NCI-H226 (cell line): ENCODE measurements at regions not wholly inside any gene's neighbourhood (a gene's known extent, or its start where the extent isn't known, plus 50 kb on each side); places are given as distances from the start of the nearest gene placed in this dataset.
"Not testable (repeated sequence)": the region's sequence is repeated elsewhere in the genome, so short reads cannot be mapped to it uniquely, and the experiment has no call there.

Source experiments
- DNase-seq: peaks from one replicate; pipeline ENCODE4 v3.0.0-alpha.2; 2015

GRCh38 chr13:79187917-79188690 is 218.0 kb downstream of the RBM26 start:
- DNase-seq = no peak

DNA sequence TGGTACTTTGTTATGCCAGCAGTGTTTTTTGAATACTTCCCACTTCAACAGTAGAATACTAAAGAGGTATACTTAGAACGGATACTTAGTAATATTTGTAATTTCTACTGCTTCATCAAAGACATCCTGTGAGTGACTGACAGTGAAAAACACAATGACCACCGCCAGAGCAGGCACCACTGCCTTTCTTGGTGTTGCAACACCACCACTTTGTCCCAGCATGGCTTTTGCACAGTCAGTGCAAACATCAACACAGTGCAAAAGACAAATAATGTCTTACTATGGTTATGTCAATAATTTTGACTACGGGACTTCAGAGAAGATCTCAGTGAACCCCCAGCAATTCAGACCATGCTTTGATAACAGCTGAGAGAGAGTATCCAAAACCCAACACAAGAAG is 220.5 kb downstream of the RBM26 start:
- DNase-seq = no peak

DNA sequence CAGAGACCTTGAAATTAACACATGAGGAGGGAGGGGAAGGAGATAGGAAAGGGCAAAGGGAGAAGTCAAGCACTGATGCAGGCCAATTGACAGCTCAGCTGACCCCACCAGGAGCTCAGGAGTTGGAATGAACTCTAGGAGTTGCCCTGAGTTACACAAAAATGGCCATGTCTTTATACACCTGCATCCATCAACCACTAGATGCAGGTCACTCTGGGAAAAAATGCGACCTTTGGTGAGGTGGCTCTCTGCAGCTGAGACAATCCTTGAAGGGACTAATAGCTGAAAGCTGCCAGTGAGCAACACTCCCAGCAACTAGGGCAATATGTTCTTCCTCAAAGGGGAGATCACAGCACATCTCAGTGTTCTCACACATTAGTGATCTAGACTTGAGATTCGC is 222.8 kb downstream of the RBM26 start:
- DNase-seq = no peak

DNA sequence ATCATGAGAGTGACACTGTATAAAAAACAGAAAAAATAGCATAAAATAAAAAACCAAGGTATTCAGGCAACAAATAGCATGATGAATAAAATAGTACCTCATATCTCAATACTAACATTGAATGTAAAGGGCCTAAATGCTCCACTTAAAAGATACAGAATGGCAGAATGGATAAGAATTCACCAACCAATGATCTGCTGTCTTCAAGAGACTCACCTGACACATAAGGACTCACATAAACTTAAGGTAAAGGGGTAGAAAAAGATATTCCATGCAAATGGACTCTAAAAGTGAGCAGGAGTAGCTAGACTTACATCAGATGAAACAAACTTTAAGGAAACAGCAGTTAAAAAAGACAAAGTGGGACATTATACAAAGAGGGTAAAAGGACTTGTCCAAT is 232.4 kb downstream of the RBM26 start:
- DNase-seq = not testable (repeated sequence)

GRCh38 chr13:79172924-79173323 is 233.1 kb downstream of the RBM26 start:
- DNase-seq = not testable (repeated sequence)

- no peak for DNase-seq
Observed at GRCh38 chr13:79171141-79172061, 234.7 kb downstream of the RBM26 start.

GRCh38 chr13:79160818-79161217 is 245.2 kb downstream of the RBM26 start:
- no peak for DNase-seq

DNA sequence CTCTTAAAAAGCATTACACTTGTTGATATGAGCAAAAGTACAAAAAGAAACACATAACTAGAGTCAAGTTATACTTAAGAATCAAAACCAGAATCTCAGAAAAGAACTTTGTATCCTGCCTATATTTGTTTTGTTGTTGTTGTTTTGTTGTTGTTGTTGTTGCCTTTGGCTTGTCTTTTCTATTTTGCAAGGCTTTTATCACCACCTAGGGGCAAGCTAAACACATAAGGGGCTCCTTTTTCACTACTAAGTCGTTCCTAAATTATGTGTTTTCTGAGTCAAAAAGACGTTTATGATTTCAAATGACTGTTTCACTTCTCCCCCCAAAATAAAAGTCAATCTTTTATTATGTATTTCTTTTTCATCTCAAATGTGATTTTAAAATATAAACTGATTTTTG is 250.2 kb downstream of the RBM26 start:
- no peak for DNase-seq

GRCh38 chr13:79149210-79149609 is 256.8 kb downstream of the RBM26 start:
- no peak for DNase-seq

GRCh38 chr13:79141082-79141481 is 265.0 kb downstream of the RBM26 start:
- no peak for DNase-seq

GRCh38 chr13:79128158-79128557 is 277.9 kb downstream of the RBM26 start:
- peak; percentile 96 for DNase-seq

- no peak for DNase-seq
Observed at GRCh38 chr13:79126706-79127105, 279.3 kb downstream of the RBM26 start.

GRCh38 chr13:79124183-79124582 is 281.9 kb downstream of the RBM26 start:
- DNase-seq = no peak

- no peak for DNase-seq
Observed at GRCh38 chr13:79121286-79121685, 284.8 kb downstream of the RBM26 start.

GRCh38 chr13:79119578-79120107 is 286.4 kb downstream of the RBM26 start:
- no peak for DNase-seq

GRCh38 chr13:79112016-79112415 is 294.0 kb downstream of the RBM26 start:
- DNase-seq = no peak

- DNase-seq = no peak
Observed at GRCh38 chr13:79108914-79109643, 297.0 kb downstream of the RBM26 start.

- no peak for DNase-seq
Observed at GRCh38 chr13:79098596-79098995, 307.5 kb downstream of the RBM26 start.

DNA sequence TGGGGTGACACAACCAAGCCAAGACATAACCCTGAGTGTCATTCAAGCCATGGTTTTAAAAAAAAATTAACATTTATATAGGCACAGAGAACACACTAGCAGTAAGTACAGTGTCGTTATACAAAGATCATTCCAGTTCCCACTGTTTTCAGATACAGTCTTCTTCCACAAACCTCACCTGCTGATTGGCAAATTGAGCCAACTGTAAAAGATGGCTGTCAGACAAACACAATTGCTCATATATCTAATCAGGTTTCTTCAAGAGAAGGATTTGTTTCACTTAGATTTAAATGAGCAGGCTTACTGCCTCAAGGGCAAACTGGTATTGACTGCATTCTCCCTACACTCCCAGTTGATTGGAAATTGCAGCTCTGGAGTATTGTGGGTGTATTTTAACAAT is 308.9 kb downstream of the RBM26 start:
- DNase-seq = no peak

DNA sequence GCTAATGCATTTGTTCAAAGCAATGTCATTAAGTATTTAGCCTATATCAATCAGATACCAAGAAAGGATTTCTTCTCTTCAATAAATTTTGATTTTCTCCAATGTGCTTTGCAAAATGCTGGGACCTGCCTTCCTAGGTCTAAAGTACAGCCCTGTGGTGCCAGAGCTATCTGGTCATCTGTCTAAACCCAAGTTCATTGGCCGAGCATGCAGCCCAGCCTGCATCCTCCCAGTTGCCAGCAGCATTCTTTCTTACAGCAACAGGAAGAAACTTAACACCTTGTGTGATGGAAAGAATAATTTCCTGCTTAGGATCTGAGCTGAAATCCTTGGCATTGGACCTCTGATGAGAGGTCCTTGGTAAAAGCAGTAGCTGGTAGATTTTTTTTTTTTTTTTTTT is 310.0 kb downstream of the RBM26 start:
- no peak for DNase-seq

DNA sequence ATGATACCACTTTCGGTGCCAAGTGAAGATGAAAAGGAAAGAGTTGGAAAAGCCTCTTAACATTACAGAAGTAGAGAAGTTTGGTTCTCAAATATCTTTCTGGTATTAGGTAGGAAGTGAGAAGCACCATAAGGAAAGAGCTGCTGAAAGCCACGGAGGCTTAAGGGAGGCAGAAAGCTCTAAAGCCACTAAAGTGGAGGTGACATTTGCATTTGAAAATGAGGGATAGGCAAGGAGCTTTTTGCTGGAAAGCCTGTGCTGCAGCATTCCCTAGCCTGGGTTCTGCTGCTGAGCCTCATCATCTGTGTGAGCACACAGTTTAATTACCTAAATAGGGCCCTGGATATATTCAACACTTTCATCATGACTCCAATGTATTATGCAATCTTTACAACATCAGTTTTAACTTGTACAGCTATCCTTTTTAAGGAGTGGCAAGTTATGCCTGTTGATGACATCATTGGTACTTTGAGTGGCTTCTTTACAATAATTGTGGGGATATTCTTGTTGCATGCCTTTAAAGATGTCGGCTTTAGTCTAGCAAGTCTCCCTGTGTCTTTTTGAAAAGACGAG is 315.4 kb downstream of the RBM26 start:
- DNase-seq = no peak

GRCh38 chr13:79084802-79085424 is 321.1 kb downstream of the RBM26 start:
- DNase-seq = no peak
